Caco-2 (cell line): ENCODE measurements at regions not wholly inside any gene's neighbourhood (a gene's known extent, or its start where the extent isn't known, plus 50 kb on each side); places are given as distances from the start of the nearest gene placed in this dataset.
"Not testable (repeated sequence)": the region's sequence is repeated elsewhere in the genome, so short reads cannot be mapped to it uniquely, and the experiment has no call there.

Source experiments
- BruUV-seq: library from RNA; stranded (reverse); fragments of 400-500 nt; replicated peaks from 2 replicates; lab custom pipeline; 2021; lab: Mats Ljungman, UMichigan
- CTCF ChIA-PET: fragments of 300-600 bp; sonication (Branson Sonifier 250); formaldehyde crosslinking; loops from one replicate; lab custom pipeline; 2022; ENCODE audit warnings: antibody characterized with exemption; lab: Charles Lee
- POLR2A ChIA-PET: fragments of 300-600 bp; sonication (Branson Sonifier 250); formaldehyde crosslinking; loops from one replicate; lab custom pipeline; 2022; ENCODE audit warnings: antibody characterized with exemption; lab: Charles Lee
- DNase-seq, 2 experiments: peaks; one replicate each; pipeline versions ENCODE4 v3.0.0 to v3.0.0-alpha.2; 2020 to 2022
- H3K27me3 ChIP-seq: replicated peaks from 2 replicates; pipeline ENCODE4 v1.6.0; 2011; ENCODE audit warnings: low read length; ENCODE audit not compliant: control insufficient read depth, insufficient read depth
- H3K36me3 ChIP-seq: 2 replicates; pipeline ENCODE4 v1.5.1; 2011; ENCODE audit warnings: low read length; ENCODE audit not compliant: control insufficient read depth, insufficient read depth
- H3K4me1 ChIP-seq: fragments of 250-450 bp; sonication (Bioruptor Pico); 2 replicates; pipeline ENCODE4 v1.5.1; 2020; ENCODE audit warnings: mild to moderate bottlenecking
- H3K4me3 ChIP-seq: 2 replicates; pipeline ENCODE4 v1.5.1; 2011; ENCODE audit warnings: low read depth, mild to moderate bottlenecking, control low read depth, low read length
- H3K9me3 ChIP-seq: fragments of 250-450 bp; sonication (Bioruptor Pico); 2 replicates; pipeline ENCODE4 v1.5.1; 2020; ENCODE audit warnings: mild to moderate bottlenecking, moderate library complexity
- H3K27ac Mint-ChIP-seq: one replicate; pipeline ENCODE4 v1.8.0; 2022; ENCODE audit warnings: mixed read lengths; ENCODE audit not compliant: unreplicated experiment
- H3K27me3 Mint-ChIP-seq: one replicate; pipeline ENCODE4 v1.8.0; 2022; ENCODE audit warnings: mixed read lengths; ENCODE audit not compliant: insufficient read depth, unreplicated experiment
- H3K36me3 Mint-ChIP-seq: one replicate; pipeline ENCODE4 v1.8.0; 2022; ENCODE audit warnings: mild to moderate bottlenecking, mixed read lengths; ENCODE audit not compliant: insufficient read depth, unreplicated experiment
- H3K4me1 Mint-ChIP-seq: one replicate; pipeline ENCODE4 v1.8.0; 2022; ENCODE audit warnings: low read depth, mixed read lengths; ENCODE audit not compliant: unreplicated experiment
- H3K4me3 Mint-ChIP-seq: one replicate; pipeline ENCODE4 v1.8.0; 2022; ENCODE audit warnings: mild to moderate bottlenecking, moderate library complexity, mixed read lengths; ENCODE audit not compliant: unreplicated experiment
- H3K9me3 Mint-ChIP-seq: one replicate; pipeline ENCODE4 v1.8.0; 2022; ENCODE audit warnings: mixed read lengths; ENCODE audit not compliant: unreplicated experiment
- intact Hi-C: fragments of 100-400 bp; cut with micrococcal nuclease; formaldehyde crosslinking; loops from one replicate; pipeline ENCODE4 v1.10.0; 2022; ENCODE audit not compliant: unreplicated experiment
- TF ChIP-seq, protein P1 (sequence below), 2 experiments: fragments of 200-600 bp in 1 of 2; IDR thresholded peaks; 1 replicate in 1 of 2; 2 replicates in 1 of 2; pipeline versions ENCODE4 v1.5.1 to v1.8.0; 2011 to 2022; ENCODE audit warnings: antibody characterized with exemption in 1 of 2, control low read depth in 1 of 2, inconsistent platforms in 1 of 2, low read depth in 1 of 2, low read length in 1 of 2, mild to moderate bottlenecking in 1 of 2, moderate library complexity in 1 of 2; ENCODE audit not compliant: insufficient read depth in 1 of 2, severe bottlenecking in 1 of 2, unreplicated experiment in 1 of 2

GRCh38 chr13:23042181-23042580 is 138.6 kb upstream of the SGCG start:
- Mint-ChIP-seq H3K27me3 (no peaks in the 10 kb centered on the region), H3K36me3 (peaks cover 14% of the 10 kb centered on the region), H3K4me3 (no peak overlapping the region), H3K4me1 (peaks cover 3% of the 10 kb centered on the region), H3K9me3 (peaks cover 37% of the 10 kb centered on the region), H3K27ac (no peak overlapping the region)
- TF ChIP-seq, protein P1, sequence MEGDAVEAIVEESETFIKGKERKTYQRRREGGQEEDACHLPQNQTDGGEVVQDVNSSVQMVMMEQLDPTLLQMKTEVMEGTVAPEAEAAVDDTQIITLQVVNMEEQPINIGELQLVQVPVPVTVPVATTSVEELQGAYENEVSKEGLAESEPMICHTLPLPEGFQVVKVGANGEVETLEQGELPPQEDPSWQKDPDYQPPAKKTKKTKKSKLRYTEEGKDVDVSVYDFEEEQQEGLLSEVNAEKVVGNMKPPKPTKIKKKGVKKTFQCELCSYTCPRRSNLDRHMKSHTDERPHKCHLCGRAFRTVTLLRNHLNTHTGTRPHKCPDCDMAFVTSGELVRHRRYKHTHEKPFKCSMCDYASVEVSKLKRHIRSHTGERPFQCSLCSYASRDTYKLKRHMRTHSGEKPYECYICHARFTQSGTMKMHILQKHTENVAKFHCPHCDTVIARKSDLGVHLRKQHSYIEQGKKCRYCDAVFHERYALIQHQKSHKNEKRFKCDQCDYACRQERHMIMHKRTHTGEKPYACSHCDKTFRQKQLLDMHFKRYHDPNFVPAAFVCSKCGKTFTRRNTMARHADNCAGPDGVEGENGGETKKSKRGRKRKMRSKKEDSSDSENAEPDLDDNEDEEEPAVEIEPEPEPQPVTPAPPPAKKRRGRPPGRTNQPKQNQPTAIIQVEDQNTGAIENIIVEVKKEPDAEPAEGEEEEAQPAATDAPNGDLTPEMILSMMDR (IDR thresholded peaks at IDR 0.05; ENCODE audit: insufficient read depth in 1 of 2, low read depth in 1 of 2, low read length in 1 of 2, severe bottlenecking in 1 of 2, unreplicated experiment in 1 of 2) = no peak
- Histone ChIP-seq H3K36me3 (no peaks in the 10 kb centered on the region), H3K4me1 (no peaks in the 10 kb centered on the region), H3K4me3 (no peak overlapping the region), H3K9me3 (peaks cover 3% of the 10 kb centered on the region; the same call in 1 of the 2 replicates), H3K27me3 (no peaks in the 10 kb centered on the region)
- no peak for DNase-seq
- intact Hi-C loops = no loop called here
- CTCF ChIA-PET = no interaction called here
- no TSS peak for BruUV-seq
- POLR2A ChIA-PET = no interaction called here

- peaks cover 12% of the 10 kb centered on the region for H3K4me1 ChIP-seq
- CTCF ChIA-PET = no interaction called here
- H3K4me3 Mint-ChIP-seq = no peak overlapping the region
- no peaks in the 10 kb centered on the region for H3K27me3 ChIP-seq
- no peak overlapping the region for H3K27ac Mint-ChIP-seq
- no peak for DNase-seq
- H3K4me1 Mint-ChIP-seq = peaks cover 10% of the 10 kb centered on the region
- intact Hi-C loops = no loop called here
- H3K9me3 ChIP-seq = peaks cover 12% of the 10 kb centered on the region; the same call in 1 of the 2 replicates
- peaks cover 36% of the 10 kb centered on the region for H3K36me3 Mint-ChIP-seq
- H3K4me3 ChIP-seq = no peak overlapping the region
- peaks cover 32% of the 10 kb centered on the region for H3K9me3 Mint-ChIP-seq
- no peaks in the 10 kb centered on the region for H3K27me3 Mint-ChIP-seq
- POLR2A ChIA-PET = no interaction called here
- TF ChIP-seq, protein P1 (IDR thresholded peaks at IDR 0.05; ENCODE audit: insufficient read depth in 1 of 2, low read depth in 1 of 2, low read length in 1 of 2, severe bottlenecking in 1 of 2, unreplicated experiment in 1 of 2) = no peak
- no peaks in the 10 kb centered on the region for H3K36me3 ChIP-seq
- BruUV-seq = no TSS peak
Measured at GRCh38 chr13:23044906-23045305, 135.9 kb upstream of the SGCG start.

DNA sequence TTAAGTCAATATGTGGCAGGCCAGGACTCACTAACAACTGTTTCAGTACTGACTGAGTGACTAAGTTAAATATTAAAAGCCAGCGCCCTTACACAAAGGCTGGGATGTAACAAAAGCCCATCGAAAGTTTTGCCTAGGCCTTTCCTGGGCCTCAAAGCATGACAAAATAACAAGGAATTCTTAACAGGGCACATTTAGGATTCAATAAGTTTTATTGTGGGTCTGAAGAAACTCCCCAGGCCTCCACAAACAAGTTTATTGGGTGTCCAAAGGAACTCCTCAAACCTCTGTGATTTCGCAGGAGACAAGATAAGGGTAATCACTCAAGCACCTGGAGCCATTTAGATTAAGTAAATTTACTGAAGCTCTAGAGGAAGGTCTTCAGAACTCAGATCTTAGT is 130.7 kb upstream of the SGCG start:
- Mint-ChIP-seq H3K4me3 (peak overlapping the region; percentile 59), H3K4me1 (peaks cover 28% of the 10 kb centered on the region), H3K27me3 (no peaks in the 10 kb centered on the region), H3K27ac (peak overlapping the region; percentile 59), H3K9me3 (peaks cover 52% of the 10 kb centered on the region), H3K36me3 (peaks cover 36% of the 10 kb centered on the region)
- peak; percentile 77 to 81 for DNase-seq
- TF ChIP-seq, protein P1 (IDR thresholded peaks at IDR 0.05; ENCODE audit: insufficient read depth in 1 of 2, low read depth in 1 of 2, low read length in 1 of 2, severe bottlenecking in 1 of 2, unreplicated experiment in 1 of 2) = no peak
- POLR2A ChIA-PET = no interaction called here
- no TSS peak for BruUV-seq
- H3K36me3 ChIP-seq = no peaks in the 10 kb centered on the region; the same call in 1 of the 2 replicates
- H3K27me3 ChIP-seq = no peaks in the 10 kb centered on the region
- peaks cover 24% of the 10 kb centered on the region for H3K4me1 ChIP-seq
- CTCF ChIA-PET = interaction anchor here (1.7 kb wide), 1 partner anchor 30 kb away, joined by 6 read pairs; no protein-coding TSS in a partner anchor
- intact Hi-C loops = loop anchor here (2.0 kb wide), 1 partner anchor 57 kb away; no protein-coding TSS in a partner anchor
- no peak overlapping the region for H3K4me3 ChIP-seq
- peaks cover 12% of the 10 kb centered on the region; the same call in 1 of the 2 replicates for H3K9me3 ChIP-seq

DNA sequence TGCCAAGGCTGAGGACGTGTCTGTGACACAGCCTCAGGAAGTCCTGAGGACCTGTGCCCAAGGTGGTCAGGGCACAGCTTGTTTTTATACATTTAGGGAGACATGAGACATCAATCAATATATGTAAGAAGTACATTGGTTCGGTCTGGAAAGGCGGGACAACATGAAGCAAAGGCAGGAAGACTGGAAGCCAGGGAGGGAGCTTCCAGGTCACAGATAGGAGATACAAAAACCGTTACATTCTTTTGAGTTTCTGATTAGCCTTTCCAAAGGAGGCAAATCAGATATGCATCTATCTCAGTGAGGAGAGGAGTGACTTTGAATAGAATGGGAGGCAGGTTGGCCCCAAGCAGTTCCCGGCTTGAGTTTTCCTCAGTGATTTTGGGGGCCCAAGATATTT is 127.1 kb upstream of the SGCG start:
- POLR2A ChIA-PET, DNase-seq, H3K27me3 ChIP-seq, H3K36me3 Mint-ChIP-seq, H3K4me3 ChIP-seq, BruUV-seq, H3K4me3 Mint-ChIP-seq, H3K27me3 Mint-ChIP-seq, CTCF ChIA-PET, H3K9me3 ChIP-seq, H3K36me3 ChIP-seq, intact Hi-C loops, H3K27ac Mint-ChIP-seq: not testable (repeated sequence)
- Mint-ChIP-seq H3K9me3 (peaks cover 41% of the 10 kb centered on the region), H3K4me1 (peaks cover 34% of the 10 kb centered on the region)
- peaks cover 23% of the 10 kb centered on the region for H3K4me1 ChIP-seq
